ENCODE measurements at regions not wholly inside any gene's neighbourhood (a gene's known extent, or its start where the extent isn't known, plus 50 kb on each side); places are given as distances from the start of the nearest gene placed in this dataset.

DNA sequence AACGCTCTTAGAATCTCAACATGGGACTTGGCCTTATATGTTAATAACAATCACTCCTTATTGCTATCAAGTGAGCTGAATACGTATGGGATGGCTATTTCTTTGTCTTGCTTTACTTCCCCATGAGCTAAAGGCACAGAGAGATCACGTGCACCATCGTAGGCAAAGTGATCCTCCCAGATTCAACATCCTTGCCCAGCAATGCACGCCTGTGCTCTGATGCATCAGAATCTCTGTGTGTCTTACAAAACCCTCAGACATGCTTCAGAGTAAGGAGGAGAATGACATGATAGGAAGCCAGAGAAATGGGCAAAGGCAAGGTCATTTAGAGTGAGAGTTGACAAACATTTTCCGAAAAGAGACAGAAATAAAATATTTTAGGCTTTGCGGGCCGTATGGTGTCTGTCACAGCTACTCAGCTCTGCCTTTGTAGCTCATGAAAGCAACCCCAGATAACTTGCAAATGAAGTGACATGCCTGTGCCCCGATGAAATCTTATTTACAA is 277.6 kb upstream of the CDH4 start:
- DNase-seq: no peak

DNA sequence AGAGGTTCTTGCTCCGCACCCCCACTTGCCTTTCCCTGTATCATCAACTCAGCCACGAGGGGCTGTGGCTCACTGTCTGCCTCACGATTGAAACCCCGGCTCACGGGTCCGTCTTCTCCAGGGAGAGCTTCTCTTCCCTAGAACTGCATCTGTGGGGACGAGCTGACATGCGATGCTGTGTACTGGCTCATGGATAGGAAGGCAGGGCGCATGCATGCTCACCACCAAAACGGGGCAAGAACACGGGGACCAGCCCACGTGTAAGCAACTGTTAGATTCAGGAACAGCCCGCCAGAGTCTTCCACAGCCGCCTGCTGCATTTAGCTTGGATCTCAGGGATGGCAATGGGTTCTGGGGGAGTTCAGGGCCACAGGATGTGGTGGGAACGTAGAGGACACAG is 275.9 kb upstream of the CDH4 start:
- DNase-seq: no peak

DNA sequence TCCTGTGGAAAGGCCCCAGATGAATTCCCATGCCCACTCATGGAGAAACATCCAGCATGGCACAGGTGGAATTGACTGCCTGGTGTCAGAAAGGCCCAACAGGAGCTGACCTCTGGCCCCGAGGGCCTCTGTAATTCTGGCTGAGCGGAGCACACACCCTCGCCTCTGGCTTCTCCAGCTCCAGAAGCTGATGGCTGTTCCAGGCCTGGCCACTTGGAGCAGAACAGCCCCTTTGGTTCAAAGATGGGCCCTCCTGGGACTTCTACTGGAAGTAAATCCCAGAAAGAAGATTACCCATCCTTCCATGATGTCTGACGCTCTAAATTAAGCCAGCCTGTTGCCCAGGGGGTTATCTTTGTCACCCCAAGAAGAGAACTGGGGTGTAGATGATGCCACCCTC is 275.1 kb upstream of the CDH4 start:
- no peak for DNase-seq

DNA sequence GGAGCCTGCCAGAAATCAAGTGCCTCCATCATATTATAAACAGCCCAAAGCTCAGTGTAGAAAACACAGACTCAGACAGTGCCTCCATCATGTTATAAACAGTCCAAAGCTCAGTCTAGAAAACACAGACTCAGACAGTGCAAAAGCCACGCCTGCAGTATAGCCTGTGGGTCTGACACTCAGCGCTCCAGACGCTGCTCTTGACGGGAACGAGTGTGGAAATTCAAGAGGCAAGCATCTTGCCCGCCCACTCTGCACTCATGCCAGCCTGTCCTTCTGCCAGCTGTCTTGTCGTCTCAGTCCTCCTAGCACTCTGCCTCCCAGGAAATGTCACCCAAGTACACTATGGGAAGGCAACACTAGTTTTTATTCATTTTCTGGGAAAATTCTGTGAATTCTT is 274.2 kb upstream of the CDH4 start:
- DNase-seq: no peak

DNA sequence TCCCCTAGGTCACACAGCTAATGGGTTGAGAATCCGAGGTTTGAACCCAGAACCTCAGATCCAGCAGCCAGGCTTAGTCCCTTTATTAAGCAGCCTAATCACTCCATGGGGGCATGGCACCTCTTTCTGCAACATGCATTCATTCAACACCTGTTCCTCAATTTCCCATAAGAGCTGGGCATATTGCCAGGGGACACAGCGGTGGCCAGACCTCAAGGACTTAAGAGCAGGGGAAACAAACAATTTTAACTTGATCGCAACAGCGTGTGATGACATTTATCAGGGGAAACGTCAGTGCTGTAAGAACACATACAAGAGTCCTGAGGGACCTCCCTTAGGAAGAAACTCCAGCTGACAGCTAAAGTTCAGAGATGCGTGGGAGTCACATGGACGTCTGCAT is 267.4 kb upstream of the CDH4 start:
- DNase-seq: no peak

DNA sequence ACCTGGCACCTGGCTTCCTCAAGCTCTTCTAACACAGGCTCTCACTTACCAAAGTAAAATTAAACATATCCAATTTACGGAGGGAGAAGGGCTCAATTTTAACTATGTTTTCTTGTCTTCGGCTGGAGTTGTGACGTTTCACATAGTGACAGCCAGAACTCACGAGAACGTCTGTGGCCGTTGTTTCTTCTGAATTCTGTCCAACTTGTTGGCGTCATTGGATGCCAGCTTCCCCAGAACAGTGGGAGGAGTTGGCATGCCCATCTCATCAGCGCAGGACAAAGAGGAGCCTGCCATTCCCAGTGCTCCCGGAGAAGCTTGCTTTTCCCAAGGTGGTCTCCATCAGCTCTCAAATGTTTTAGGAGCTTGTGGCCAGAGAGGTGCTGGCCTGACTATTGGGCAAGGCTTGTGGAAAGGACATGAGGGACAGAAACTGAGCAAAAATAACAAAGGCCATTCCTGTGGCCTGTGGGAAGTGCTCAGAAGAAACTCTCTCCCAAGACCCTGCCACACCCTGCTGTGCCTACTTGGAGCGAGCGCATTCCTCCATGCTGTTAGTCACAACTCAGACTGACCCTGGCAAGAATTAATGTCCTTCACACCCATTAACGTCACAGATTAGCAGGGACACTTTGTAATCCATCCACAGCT is 265.4 kb upstream of the CDH4 start:
- DNase-seq: no peak

GRCh38 chr20:60990061-60990460 is 262.0 kb upstream of the CDH4 start:
- DNase-seq: no peak

DNA sequence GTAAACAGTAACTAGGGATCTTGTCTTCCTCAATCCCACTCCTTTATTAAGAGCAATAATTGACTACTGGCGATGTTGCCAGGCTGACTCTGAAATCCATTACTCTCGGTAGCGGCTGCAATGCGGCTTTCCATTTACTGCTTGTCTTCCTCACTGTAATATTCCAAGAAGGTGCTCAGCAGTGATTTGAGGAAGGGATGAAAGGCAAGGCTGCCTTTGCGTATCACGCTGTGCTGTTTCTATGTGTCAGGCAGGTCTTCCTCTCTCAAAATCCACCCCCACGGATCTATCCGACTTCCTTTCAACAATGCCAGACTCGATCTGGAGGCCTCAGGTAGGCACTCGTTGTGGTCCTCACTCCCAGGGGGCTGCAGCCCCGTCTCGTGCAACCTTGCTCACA is 261.4 kb upstream of the CDH4 start:
- DNase-seq: no peak

GRCh38 chr20:60993433-60994044 is 258.5 kb upstream of the CDH4 start:
- no peak for DNase-seq

DNA sequence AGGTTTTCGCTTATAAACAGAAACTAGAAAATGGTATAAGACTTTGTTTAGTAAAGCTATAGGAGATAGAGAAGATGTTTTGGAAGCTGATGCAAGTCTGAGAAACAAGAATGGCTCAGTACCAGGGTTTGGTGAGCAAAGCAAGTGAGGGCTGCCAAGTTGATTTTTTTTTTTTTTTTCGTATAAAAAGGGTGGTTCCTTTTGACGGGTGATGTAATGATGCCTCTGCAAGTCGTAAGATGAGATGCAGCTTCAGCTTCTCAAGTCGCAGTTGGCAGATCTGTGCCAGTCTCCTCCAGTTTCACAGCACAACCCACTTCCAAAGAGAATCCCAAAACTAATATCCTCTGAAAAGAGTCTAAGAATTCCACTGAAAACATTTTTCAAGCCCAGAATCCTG is 252.8 kb upstream of the CDH4 start:
- DNase-seq: no peak

DNA sequence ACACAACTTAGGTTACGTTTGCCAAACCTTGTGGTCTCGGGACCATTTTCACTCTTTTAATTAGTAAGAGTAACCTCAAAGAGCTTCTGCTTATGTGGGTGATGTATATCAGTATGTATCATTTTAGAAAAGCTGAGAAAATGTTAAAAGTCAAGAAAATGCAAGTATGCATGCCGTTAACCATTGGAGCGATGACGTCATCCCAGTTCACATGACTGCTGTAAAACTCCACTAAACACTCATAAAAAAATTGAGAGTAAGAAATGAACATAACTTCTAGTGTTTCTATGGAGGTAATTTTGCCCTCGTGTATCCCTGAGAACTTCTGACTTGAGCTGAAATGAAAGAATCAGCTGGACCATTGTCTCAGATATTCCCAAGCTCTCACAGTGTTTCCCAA is 250.0 kb upstream of the CDH4 start:
- DNase-seq: no peak

- no peak for DNase-seq
These were observed 237.6 kb upstream of the CDH4 start for GRCh38 chr20:61014491-61014890.

DNA sequence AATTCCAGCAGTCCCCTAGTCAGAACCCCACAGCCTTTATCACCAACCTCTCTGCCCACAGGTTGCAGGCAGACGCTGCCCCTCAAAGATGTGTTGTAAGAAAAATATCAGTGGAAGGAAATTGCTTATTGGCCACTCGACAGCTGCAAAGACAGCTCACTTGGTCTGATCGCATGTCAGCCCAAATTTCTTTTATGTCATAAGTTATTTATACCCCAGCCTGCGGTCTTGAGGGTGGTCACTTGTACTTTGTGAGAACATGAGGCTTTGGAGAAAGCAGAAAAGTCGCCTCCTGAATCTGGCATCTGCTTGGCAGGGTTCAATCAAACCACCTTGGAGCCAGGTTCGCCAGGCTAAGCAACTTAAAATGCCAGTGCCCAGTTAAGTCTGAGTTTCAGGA is 236.5 kb upstream of the CDH4 start:
- no peak for DNase-seq

- no peak for DNase-seq
These were observed 232.7 kb upstream of the CDH4 start for GRCh38 chr20:61019322-61019721.

DNA sequence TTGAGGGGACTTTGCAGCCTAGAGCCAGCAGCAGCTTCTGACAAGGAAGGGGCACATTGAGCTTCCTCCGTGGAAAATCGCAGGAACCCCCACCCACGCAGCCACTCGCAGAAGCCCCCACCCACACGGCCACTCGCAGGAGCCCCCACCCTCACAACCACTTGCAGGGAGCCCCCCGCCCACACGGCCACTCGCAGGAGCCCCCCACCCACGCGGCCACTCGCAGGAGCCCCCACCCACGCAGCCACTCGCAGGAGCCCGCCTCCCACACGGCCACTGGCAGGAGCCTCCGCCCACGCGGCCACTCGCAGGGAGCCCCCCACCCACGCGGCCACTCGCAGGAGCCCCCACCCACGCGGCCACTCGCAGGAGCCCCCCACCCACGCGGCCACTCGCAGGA is 228.4 kb upstream of the CDH4 start:
- no peak for DNase-seq

- no peak for DNase-seq
These were observed 227.7 kb upstream of the CDH4 start for GRCh38 chr20:61024390-61024789.

DNA sequence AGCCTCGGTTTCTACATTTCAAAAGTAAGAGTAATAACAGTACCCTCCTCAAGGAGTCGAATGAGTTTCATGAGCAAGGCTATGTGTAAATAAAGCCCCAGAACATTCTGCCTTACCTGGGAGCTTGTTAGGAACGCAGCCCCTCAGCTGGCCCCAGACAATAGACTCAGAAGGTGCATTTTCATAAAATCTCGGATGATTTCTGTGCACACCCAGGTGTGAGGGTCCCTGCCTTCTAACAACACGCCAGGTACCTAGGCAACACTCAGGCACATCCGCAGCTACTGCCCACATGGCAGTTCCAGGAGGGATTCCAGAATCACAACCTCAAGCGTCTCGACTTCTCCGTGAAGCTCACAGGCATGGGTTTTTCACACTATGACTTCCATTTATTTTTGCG is 226.5 kb upstream of the CDH4 start:
- DNase-seq: no peak

- no peak for DNase-seq
These were observed 225.9 kb upstream of the CDH4 start for GRCh38 chr20:61026173-61026572.

- no peak for DNase-seq
These were observed 225.3 kb upstream of the CDH4 start for GRCh38 chr20:61026731-61027130.

GRCh38 chr20:61027218-61027617 is 224.8 kb upstream of the CDH4 start:
- no peak for DNase-seq

DNA sequence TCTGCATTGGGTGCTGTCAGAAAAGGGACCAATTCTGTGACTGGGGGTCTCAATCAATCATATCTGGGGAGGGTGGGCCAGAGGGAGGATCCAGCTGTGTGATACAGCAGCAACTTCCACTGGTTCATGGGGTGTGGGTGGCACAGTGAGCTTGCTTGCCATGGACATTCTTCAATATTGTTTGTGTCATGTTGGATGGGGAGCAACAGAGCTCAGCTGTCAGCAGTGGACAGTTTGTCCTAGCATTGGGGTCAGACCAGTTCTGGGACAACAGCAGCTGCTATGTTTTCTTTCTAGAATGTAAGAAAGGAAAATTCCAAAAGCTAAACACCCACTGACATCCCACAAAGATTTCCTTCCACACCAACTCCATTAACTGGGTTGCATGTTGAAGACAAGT is 221.9 kb upstream of the CDH4 start:
- no peak for DNase-seq

GRCh38 chr20:61031101-61031830 is 220.8 kb upstream of the CDH4 start:
- no peak for DNase-seq

DNA sequence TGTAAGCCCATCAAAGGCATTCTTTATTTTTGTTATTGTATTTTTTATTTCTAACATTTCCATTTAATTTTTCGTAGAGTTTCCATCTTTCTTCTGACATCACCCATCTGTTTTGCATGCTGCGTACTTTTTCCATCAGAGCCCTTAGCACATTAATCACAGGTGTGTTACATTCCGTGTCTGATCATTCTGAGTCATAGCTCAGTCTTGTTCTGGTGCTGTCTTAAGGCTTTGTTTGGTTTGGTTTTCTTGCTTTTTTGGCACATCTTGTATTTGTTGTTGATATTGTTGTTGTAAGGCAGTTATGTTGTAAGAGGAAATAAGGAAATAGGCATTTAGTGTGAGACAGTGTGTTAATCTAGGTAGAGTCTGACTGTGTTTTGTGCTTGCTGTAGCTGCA is 214.6 kb upstream of the CDH4 start:
- DNase-seq: no peak

- no peak for DNase-seq
These were observed 210.6 kb upstream of the CDH4 start for GRCh38 chr20:61041481-61041880.
